HL-60 (cell line): ENCODE measurements at regions not wholly inside any gene's neighbourhood (a gene's known extent, or its start where the extent isn't known, plus 50 kb on each side); places are given as distances from the start of the nearest gene placed in this dataset.

Experiments used
- CTCF ChIP-seq: IDR thresholded peaks from one replicate; pipeline ENCODE4 v1.5.1; 2011; ENCODE audit warnings: low read length, control low read depth, inconsistent platforms; ENCODE audit not compliant: insufficient read depth
- GABPA ChIP-seq: IDR thresholded peaks from 2 replicates; pipeline ENCODE4 v1.6.1; 2012; ENCODE audit warnings: low read depth
- POLR2AphosphoS5 ChIP-seq: IDR thresholded peaks from 2 replicates; pipeline ENCODE4 v1.6.1; 2012; ENCODE audit warnings: low read depth
- REST ChIP-seq: IDR thresholded peaks from 2 replicates; pipeline ENCODE4 v1.6.1; 2012; ENCODE audit warnings: low read depth; ENCODE audit not compliant: insufficient replicate concordance
- SPI1 ChIP-seq: IDR thresholded peaks from 2 replicates; pipeline ENCODE4 v1.6.1; 2012; ENCODE audit warnings: low read depth, mild to moderate bottlenecking, borderline replicate concordance

GRCh38 chr4:82276332-82276640, 97.5 kb downstream of the HNRNPD start:
- TF ChIP-seq CTCF: no peak
- no peak for TF ChIP-seq POLR2AphosphoS5
- no peak for TF ChIP-seq REST
- TF ChIP-seq SPI1: no peak
- TF ChIP-seq GABPA: no peak
